Glomerular endothelial cell (primary cell): ENCODE measurements at regions not wholly inside any gene's neighbourhood (a gene's known extent, or its start where the extent isn't known, plus 50 kb on each side); places are given as distances from the start of the nearest gene placed in this dataset.

Experiments used
- DNase-seq: peaks from one replicate; pipeline ENCODE4 v3.0.0-alpha.2; 2011; ENCODE audit warnings: low read depth, low spot score; ENCODE audit errors: extremely low read depth

- no peak for DNase-seq
Observed at GRCh38 chr12:115166698-115167315, 482.8 kb upstream of the TBX3 start.

- DNase-seq = no peak
Observed at GRCh38 chr12:115163710-115164109, 479.7 kb upstream of the TBX3 start.

- no peak for DNase-seq
Observed at GRCh38 chr12:115160271-115161128, 476.5 kb upstream of the TBX3 start.

GRCh38 chr12:115158816-115159215, 474.8 kb upstream of the TBX3 start:
- DNase-seq = no peak

GRCh38 chr12:115155665-115156645, 472.0 kb upstream of the TBX3 start:
- no peak for DNase-seq

- no peak for DNase-seq
Observed at GRCh38 chr12:115149685-115150378, 465.9 kb upstream of the TBX3 start.

- no peak for DNase-seq
Observed at GRCh38 chr12:115149279-115149678, 465.3 kb upstream of the TBX3 start.

GRCh38 chr12:115147916-115148315, 463.9 kb upstream of the TBX3 start:
- no peak for DNase-seq

- no peak for DNase-seq
Observed at GRCh38 chr12:115146453-115146852, 462.5 kb upstream of the TBX3 start.

- DNase-seq = no peak
Observed at GRCh38 chr12:115144425-115144824, 460.4 kb upstream of the TBX3 start.

GRCh38 chr12:115140981-115141655, 457.1 kb upstream of the TBX3 start:
- no peak for DNase-seq

- DNase-seq = no peak
Observed at GRCh38 chr12:115137812-115138521, 454.0 kb upstream of the TBX3 start.

GRCh38 chr12:115135800-115136211, 451.8 kb upstream of the TBX3 start:
- DNase-seq = no peak

GRCh38 chr12:115134298-115134697, 450.3 kb upstream of the TBX3 start:
- no peak for DNase-seq

- DNase-seq = no peak
Observed at GRCh38 chr12:115132905-115133304, 448.9 kb upstream of the TBX3 start.

GRCh38 chr12:115132145-115132544, 448.2 kb upstream of the TBX3 start:
- no peak for DNase-seq

GRCh38 chr12:115129727-115130126, 445.8 kb upstream of the TBX3 start:
- no peak for DNase-seq

GRCh38 chr12:115121053-115121452, 437.1 kb upstream of the TBX3 start:
- no peak for DNase-seq

- no peak for DNase-seq
Observed at GRCh38 chr12:115118177-115118724, 434.3 kb upstream of the TBX3 start.
